Body of pancreas (tissue), 4 donors: ENCODE measurements at regions not wholly inside any gene's neighbourhood (a gene's known extent, or its start where the extent isn't known, plus 50 kb on each side); places are given as distances from the start of the nearest gene placed in this dataset.

Experiments
- ATAC-seq: fragments of 150-250 bp; one replicate; pipeline ENCODE4 v1.9.1; 2016
- DNase-seq, 4 donors: peaks; one replicate each; pipeline ENCODE4 v3.0.0-alpha.2; 2019
- H3K27ac ChIP-seq, 4 donors: fragments of 200-600 bp; sonication (generic); 1 replicate in 3 of 4; 2 replicates in 1 of 4; pipeline versions ENCODE4 v1.5.1 to v1.6.1; 2016 to 2019; ENCODE audit warnings: mild to moderate bottlenecking in 1 of 4, mixed read lengths in 1 of 4, moderate library complexity in 1 of 4
- H3K27me3 ChIP-seq, 2 donors: fragments of 200-600 bp; sonication (generic); one replicate each; pipeline ENCODE4 v1.6.0; 2016; ENCODE audit warnings: mild to moderate bottlenecking in 1 of 2
- H3K36me3 ChIP-seq, 2 donors: fragments of 200-600 bp; sonication (generic); replicated peaks in 1 of 2; 2 replicates each; pipeline ENCODE4 v1.5.1; 2016; ENCODE audit warnings: low read depth in 2 of 2; ENCODE audit not compliant: insufficient read depth in 1 of 2
- H3K4me1 ChIP-seq: fragments of 200-600 bp; sonication (generic); one replicate; pipeline ENCODE4 v1.6.0; 2016
- H3K4me3 ChIP-seq, 2 donors: fragments of 200-600 bp; sonication (generic); 1 replicate in 1 of 2; 2 replicates in 1 of 2; pipeline ENCODE4 v1.5.1; 2016 to 2019
- H3K9me3 ChIP-seq, 3 donors: fragments of 200-600 bp; sonication (generic); 1 replicate in 2 of 3; 2 replicates in 1 of 3; pipeline ENCODE4 v1.5.1; 2016
- POLR2A ChIP-seq, 3 donors: fragments of 450-650 bp; IDR thresholded peaks; one replicate each; pipeline ENCODE4 v1.6.1; 2016; ENCODE audit warnings: antibody characterized with exemption in 3 of 3, mild to moderate bottlenecking in 2 of 3
- WGBS, 2 donors: methylation state at CpG; one replicate each; pipeline ENCODE4 v1.1.5; 2017; 5-methylcytosine and 5-hydroxymethylcytosine counted together
- intact Hi-C: fragments of 100-400 bp; cut with DNase I; formaldehyde crosslinking; loops from one replicate; pipeline ENCODE4 v1.15.1; 2023
- TF ChIP-seq, protein P1 (sequence below), 7 experiments: fragments of 450-650 bp in 4 of 7; fragments of 200-600 bp in 3 of 7; sonication (generic) in 3 of 7; IDR thresholded peaks; one replicate each; pipeline ENCODE4 v1.5.1; 2016 to 2019; ENCODE audit warnings: antibody characterized with exemption in 7 of 7

DNA sequence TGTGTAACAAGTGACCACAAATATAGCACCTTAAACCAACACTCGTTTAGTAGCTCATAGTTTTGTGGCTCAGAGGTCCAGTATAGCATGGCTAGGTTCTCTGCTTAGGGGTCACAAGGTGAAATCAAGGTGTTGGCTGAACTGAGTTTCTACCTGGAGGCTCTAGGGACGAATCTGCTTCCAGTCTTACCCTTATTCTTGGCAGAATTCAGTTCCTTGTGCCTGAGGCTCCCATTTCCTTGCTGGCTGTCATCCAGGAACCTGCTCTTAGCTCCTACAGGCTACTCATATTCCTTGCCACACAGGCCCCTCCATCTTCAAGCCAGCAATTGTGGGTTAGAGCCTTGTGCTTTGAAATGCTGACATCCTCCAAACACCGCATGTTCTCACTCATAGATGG lies 212.3 kb upstream of the CDH13 start:
- ATAC-seq (no peak), DNase-seq (no peak)
- Histone ChIP-seq H3K9me3 (no peaks in the 10 kb centered on the region), H3K27me3 (no peaks in the 10 kb centered on the region), H3K27ac (no peak overlapping the region), H3K4me1 (no peaks in the 10 kb centered on the region), H3K4me3 (no peak overlapping the region), H3K36me3 (no peaks in the 10 kb centered on the region)
- 68 to 71% methylated on average over 3 of the region's 3 CpGs for WGBS, 2 donors
- no peak for TF ChIP-seq POLR2A (IDR thresholded peaks at IDR 0.05)
- TF ChIP-seq, protein P1, sequence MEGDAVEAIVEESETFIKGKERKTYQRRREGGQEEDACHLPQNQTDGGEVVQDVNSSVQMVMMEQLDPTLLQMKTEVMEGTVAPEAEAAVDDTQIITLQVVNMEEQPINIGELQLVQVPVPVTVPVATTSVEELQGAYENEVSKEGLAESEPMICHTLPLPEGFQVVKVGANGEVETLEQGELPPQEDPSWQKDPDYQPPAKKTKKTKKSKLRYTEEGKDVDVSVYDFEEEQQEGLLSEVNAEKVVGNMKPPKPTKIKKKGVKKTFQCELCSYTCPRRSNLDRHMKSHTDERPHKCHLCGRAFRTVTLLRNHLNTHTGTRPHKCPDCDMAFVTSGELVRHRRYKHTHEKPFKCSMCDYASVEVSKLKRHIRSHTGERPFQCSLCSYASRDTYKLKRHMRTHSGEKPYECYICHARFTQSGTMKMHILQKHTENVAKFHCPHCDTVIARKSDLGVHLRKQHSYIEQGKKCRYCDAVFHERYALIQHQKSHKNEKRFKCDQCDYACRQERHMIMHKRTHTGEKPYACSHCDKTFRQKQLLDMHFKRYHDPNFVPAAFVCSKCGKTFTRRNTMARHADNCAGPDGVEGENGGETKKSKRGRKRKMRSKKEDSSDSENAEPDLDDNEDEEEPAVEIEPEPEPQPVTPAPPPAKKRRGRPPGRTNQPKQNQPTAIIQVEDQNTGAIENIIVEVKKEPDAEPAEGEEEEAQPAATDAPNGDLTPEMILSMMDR (IDR thresholded peaks at IDR 0.05) = no peak
- intact Hi-C loops = no loop called here

DNA sequence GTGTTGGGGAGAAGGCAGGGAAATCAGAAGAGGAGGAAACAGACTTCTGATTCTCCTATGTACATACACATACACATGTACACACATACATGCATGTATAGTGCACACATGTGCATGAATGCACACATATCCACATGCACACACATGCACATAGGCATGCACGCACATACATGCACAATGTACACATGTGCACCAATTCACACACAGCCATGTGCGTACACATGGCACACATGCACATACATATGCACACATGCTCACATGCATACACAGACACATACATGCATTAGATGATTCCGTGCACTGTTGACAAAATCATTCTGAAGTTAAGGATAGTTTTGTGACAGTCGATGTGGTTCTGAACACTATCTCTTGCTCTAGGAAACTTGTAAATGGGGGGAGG lies 214.0 kb upstream of the CDH13 start:
- 71 to 77% methylated on average over 4 of the region's 4 CpGs for WGBS, 2 donors

DNA sequence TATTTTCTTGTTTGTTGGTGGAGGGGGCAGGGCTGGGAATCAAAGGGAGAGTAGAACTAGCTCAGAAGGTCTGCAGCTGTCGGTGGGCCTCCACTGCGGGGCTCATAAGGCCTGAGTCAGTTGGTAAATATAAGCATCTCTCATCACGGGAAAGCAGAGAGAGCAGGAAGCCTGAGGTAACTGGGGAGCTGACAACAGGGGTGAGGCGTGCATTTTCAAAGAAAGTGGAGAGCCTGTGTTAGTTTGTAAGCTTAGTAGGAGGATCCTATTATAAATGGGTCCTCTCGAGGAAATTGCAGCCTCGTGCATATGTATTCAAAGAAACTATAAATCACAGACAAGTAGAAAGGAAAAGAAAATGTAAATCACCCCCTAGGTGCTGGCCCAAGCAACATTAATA lies 221.0 kb upstream of the CDH13 start:
- Histone ChIP-seq H3K4me1 (no peaks in the 10 kb centered on the region), H3K27ac (no peak overlapping the region), H3K9me3 (no peaks in the 10 kb centered on the region), H3K4me3 (no peak overlapping the region), H3K36me3 (no peaks in the 10 kb centered on the region), H3K27me3 (no peaks in the 10 kb centered on the region)
- ATAC-seq (no peak), DNase-seq (no peak)
- TF ChIP-seq POLR2A (IDR thresholded peaks at IDR 0.05) = no peak
- intact Hi-C loops = no loop called here
- WGBS, 2 donors = 41 to 43% methylated on average over 6 of the region's 6 CpGs

More for the DNA sequence above, 214.0 kb upstream of the CDH13 start:
- H3K27me3 ChIP-seq = no peaks in the 10 kb centered on the region
- DNase-seq = no peak
- H3K9me3 ChIP-seq = no peaks in the 10 kb centered on the region
- no peaks in the 10 kb centered on the region for H3K36me3 ChIP-seq
- no peaks in the 10 kb centered on the region for H3K4me1 ChIP-seq
- H3K4me3 ChIP-seq = no peak overlapping the region
- TF ChIP-seq, protein P1 (IDR thresholded peaks at IDR 0.05) = no peak
- TF ChIP-seq POLR2A (IDR thresholded peaks at IDR 0.05) = no peak
- intact Hi-C loops = no loop called here
- H3K27ac ChIP-seq = no peak overlapping the region
- ATAC-seq = no peak

DNA sequence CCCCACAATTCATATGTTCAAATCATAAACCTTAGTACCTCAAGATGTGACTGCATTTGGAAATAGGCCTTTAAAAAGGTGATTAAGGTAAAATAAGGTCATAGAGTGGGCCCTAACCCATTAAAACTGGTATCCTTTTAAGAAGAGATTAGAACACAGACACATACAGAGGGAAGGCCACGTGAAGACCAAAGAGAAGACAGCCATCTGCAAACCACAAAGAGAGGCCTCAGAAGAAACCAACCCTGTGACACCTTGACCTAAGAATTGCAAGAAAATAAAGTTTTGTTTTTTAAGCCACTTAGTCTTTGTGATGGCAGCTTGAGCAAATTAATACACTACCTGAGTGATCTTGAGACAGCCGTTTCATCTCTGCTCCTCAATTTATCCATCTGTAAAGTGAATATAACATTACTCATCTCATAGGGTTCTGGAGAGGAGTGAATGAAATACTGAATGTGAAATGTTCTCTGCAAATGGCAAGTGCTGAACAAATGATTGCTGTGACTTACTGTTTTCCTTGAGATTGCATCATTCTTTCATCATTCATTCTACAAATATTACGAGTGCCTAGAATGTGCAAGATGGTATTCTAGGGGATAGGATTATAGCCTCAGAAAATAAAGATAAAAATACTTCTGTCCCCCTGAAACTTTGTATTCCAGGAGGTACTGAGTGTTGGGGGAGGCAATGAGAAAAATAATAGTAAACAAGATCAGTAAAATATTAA lies 222.0 kb upstream of the CDH13 start:
- no peaks in the 10 kb centered on the region for H3K36me3 ChIP-seq
- H3K4me3 ChIP-seq = no peak overlapping the region
- intact Hi-C loops = no loop called here
- 62 to 71% methylated on average over 3 of the region's 3 CpGs for WGBS, 2 donors
- ATAC-seq (no peak), DNase-seq (no peak)
- H3K4me1 ChIP-seq = no peaks in the 10 kb centered on the region
- TF ChIP-seq, protein P1 (IDR thresholded peaks at IDR 0.05) = no peak
- TF ChIP-seq POLR2A (IDR thresholded peaks at IDR 0.05) = no peak
- no peak overlapping the region for H3K27ac ChIP-seq
- no peaks in the 10 kb centered on the region for H3K27me3 ChIP-seq
- H3K9me3 ChIP-seq = no peaks in the 10 kb centered on the region

DNA sequence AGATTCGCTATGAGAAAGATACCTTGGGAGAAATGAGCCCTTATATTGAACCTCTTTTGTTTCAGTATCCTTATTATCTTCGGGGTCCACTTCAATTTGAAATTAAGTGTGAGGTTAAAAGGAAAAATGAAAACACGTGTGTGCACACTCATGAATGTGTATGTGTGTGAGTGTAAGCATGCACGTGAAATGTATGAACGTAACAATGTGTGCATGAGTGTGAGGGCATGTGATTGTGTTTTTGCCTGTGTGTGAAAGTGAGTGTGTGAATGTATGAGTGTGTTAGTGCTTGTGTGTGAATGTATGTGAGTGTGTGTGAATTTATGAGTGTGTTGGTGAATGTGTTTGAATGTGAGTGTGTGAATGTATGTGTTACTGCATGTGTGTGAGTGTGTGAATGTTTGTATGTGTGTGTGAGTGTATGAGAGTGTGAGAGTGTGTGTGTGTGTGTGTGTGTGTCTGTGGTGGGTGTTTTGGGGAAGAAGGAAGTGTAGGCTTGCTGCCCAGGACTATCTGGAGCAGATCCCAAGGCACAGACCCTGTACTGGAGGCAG lies 224.0 kb upstream of the CDH13 start:
- TF ChIP-seq POLR2A (IDR thresholded peaks at IDR 0.05) = no peak
- TF ChIP-seq, protein P1 (IDR thresholded peaks at IDR 0.05) = no peak
- H3K27ac ChIP-seq = no peak overlapping the region
- 76 to 81% methylated on average over 5 of the region's 5 CpGs for WGBS, 2 donors
- H3K9me3 ChIP-seq = no peaks in the 10 kb centered on the region
- H3K27me3 ChIP-seq = no peaks in the 10 kb centered on the region
- H3K36me3 ChIP-seq = no peaks in the 10 kb centered on the region
- H3K4me1 ChIP-seq = no peaks in the 10 kb centered on the region
- intact Hi-C loops = no loop called here
- DNase-seq = no peak
- ATAC-seq = no peak
- H3K4me3 ChIP-seq = no peak overlapping the region
